Activated T-helper 1 cell treated with anti-CD3 and anti-CD28 coated beads, Interleukin-12 subunit alpha, Interleukin-12 subunit beta, Interleukin-2, Interleukin-4 antibody, amounts not matched to agents 30 ng/mL and 10 ng/mL and 1 ng/mL, durations not matched to agents 14 hours and 24 hours and 36 hours (primary cell): ENCODE measurements at regions not wholly inside any gene's neighbourhood (a gene's known extent, or its start where the extent isn't known, plus 50 kb on each side); places are given as distances from the start of the nearest gene placed in this dataset.

Source experiments
- DNase-seq: peaks from one replicate; pipeline ENCODE4 v3.0.0; 2021; ENCODE audit warnings: low spot score
- H3K27ac Mint-ChIP-seq: one replicate; pipeline ENCODE4 v1.8.0; 2021; ENCODE audit warnings: mild to moderate bottlenecking, mixed read lengths
- H3K27me3 Mint-ChIP-seq: one replicate; pipeline ENCODE4 v1.8.0; 2022; ENCODE audit warnings: mild to moderate bottlenecking, moderate library complexity, mixed read lengths; ENCODE audit not compliant: insufficient read depth
- H3K36me3 Mint-ChIP-seq: one replicate; pipeline ENCODE4 v1.8.0; 2021; ENCODE audit warnings: low read depth, mixed read lengths
- H3K4me1 Mint-ChIP-seq: one replicate; pipeline ENCODE4 v1.8.0; 2021; ENCODE audit warnings: low read depth, mixed read lengths
- H3K4me3 Mint-ChIP-seq: one replicate; pipeline ENCODE4 v1.8.0; 2021; ENCODE audit warnings: mild to moderate bottlenecking, moderate library complexity, mixed read lengths
- H3K9me3 Mint-ChIP-seq: one replicate; pipeline ENCODE4 v1.8.0; 2021; ENCODE audit warnings: mixed read lengths
- intact Hi-C: fragments of 100-400 bp; cut with micrococcal nuclease; formaldehyde crosslinking; loops from one replicate; pipeline ENCODE4 v1.15.1; 2024

GRCh38 chr4:34516524-34516923, 1727.8 kb downstream of the ARAP2 start:
- no peak for DNase-seq
- no peaks in the 10 kb centered on the region for H3K27me3 Mint-ChIP-seq
- no peak overlapping the region for H3K27ac Mint-ChIP-seq
- H3K4me1 Mint-ChIP-seq = no peaks in the 10 kb centered on the region
- H3K36me3 Mint-ChIP-seq = no peaks in the 10 kb centered on the region
- intact Hi-C loops = no loop called here
- peaks cover 11% of the 10 kb centered on the region for H3K9me3 Mint-ChIP-seq
- H3K4me3 Mint-ChIP-seq = no peak overlapping the region

- no peak for DNase-seq
- no peak overlapping the region for H3K4me3 Mint-ChIP-seq
- H3K27me3 Mint-ChIP-seq = no peaks in the 10 kb centered on the region
- no peaks in the 10 kb centered on the region for H3K4me1 Mint-ChIP-seq
- no peak overlapping the region for H3K27ac Mint-ChIP-seq
- intact Hi-C loops = no loop called here
- H3K36me3 Mint-ChIP-seq = no peaks in the 10 kb centered on the region
- H3K9me3 Mint-ChIP-seq = no peaks in the 10 kb centered on the region
Measured at GRCh38 chr4:34534916-34535315, 1709.4 kb downstream of the ARAP2 start.

- Mint-ChIP-seq H3K27me3 (no peaks in the 10 kb centered on the region), H3K27ac (no peak overlapping the region), H3K4me3 (no peak overlapping the region), H3K4me1 (no peaks in the 10 kb centered on the region), H3K36me3 (no peaks in the 10 kb centered on the region), H3K9me3 (peaks cover 3% of the 10 kb centered on the region)
- intact Hi-C loops = no loop called here
- no peak for DNase-seq
Measured at GRCh38 chr4:34566091-34566490, 1678.2 kb downstream of the ARAP2 start.

- no peaks in the 10 kb centered on the region for H3K27me3 Mint-ChIP-seq
- intact Hi-C loops = no loop called here
- H3K36me3 Mint-ChIP-seq = no peaks in the 10 kb centered on the region
- no peak overlapping the region for H3K27ac Mint-ChIP-seq
- H3K4me1 Mint-ChIP-seq = no peaks in the 10 kb centered on the region
- peaks cover 6% of the 10 kb centered on the region for H3K9me3 Mint-ChIP-seq
- DNase-seq = no peak
- H3K4me3 Mint-ChIP-seq = no peak overlapping the region
Measured at GRCh38 chr4:34572026-34572425, 1672.3 kb downstream of the ARAP2 start.

GRCh38 chr4:34615315-34615714, 1629.0 kb downstream of the ARAP2 start:
- no peak for DNase-seq
- Mint-ChIP-seq H3K36me3 (no peaks in the 10 kb centered on the region), H3K4me3 (no peak overlapping the region), H3K27ac (no peak overlapping the region), H3K9me3 (no peaks in the 10 kb centered on the region), H3K4me1 (no peaks in the 10 kb centered on the region), H3K27me3 (no peaks in the 10 kb centered on the region)
- intact Hi-C loops = no loop called here

GRCh38 chr4:34619531-34620162, 1624.7 kb downstream of the ARAP2 start:
- Mint-ChIP-seq H3K9me3 (peaks cover 3% of the 10 kb centered on the region), H3K4me1 (no peaks in the 10 kb centered on the region), H3K27ac (no peak overlapping the region), H3K27me3 (no peaks in the 10 kb centered on the region), H3K4me3 (no peak overlapping the region), H3K36me3 (no peaks in the 10 kb centered on the region)
- intact Hi-C loops = no loop called here
- no peak for DNase-seq

- H3K36me3 Mint-ChIP-seq = no peaks in the 10 kb centered on the region
- H3K4me1 Mint-ChIP-seq = no peaks in the 10 kb centered on the region
- H3K27ac Mint-ChIP-seq = no peak overlapping the region
- peaks cover 30% of the 10 kb centered on the region for H3K9me3 Mint-ChIP-seq
- no peak for DNase-seq
- no peak overlapping the region for H3K4me3 Mint-ChIP-seq
- intact Hi-C loops = no loop called here
- no peaks in the 10 kb centered on the region for H3K27me3 Mint-ChIP-seq
Measured at GRCh38 chr4:34628471-34628870, 1615.8 kb downstream of the ARAP2 start.

GRCh38 chr4:34629451-34629850, 1614.9 kb downstream of the ARAP2 start:
- intact Hi-C loops = no loop called here
- H3K36me3 Mint-ChIP-seq = no peaks in the 10 kb centered on the region
- no peaks in the 10 kb centered on the region for H3K27me3 Mint-ChIP-seq
- no peak overlapping the region for H3K27ac Mint-ChIP-seq
- H3K4me1 Mint-ChIP-seq = no peaks in the 10 kb centered on the region
- DNase-seq = no peak
- H3K9me3 Mint-ChIP-seq = peaks cover 30% of the 10 kb centered on the region
- H3K4me3 Mint-ChIP-seq = no peak overlapping the region

- H3K9me3 Mint-ChIP-seq = peaks cover 3% of the 10 kb centered on the region
- no peak overlapping the region for H3K27ac Mint-ChIP-seq
- no peak for DNase-seq
- H3K27me3 Mint-ChIP-seq = no peaks in the 10 kb centered on the region
- no peak overlapping the region for H3K4me3 Mint-ChIP-seq
- no peaks in the 10 kb centered on the region for H3K4me1 Mint-ChIP-seq
- H3K36me3 Mint-ChIP-seq = no peaks in the 10 kb centered on the region
- intact Hi-C loops = no loop called here
Measured at GRCh38 chr4:34633241-34633640, 1611.1 kb downstream of the ARAP2 start.

GRCh38 chr4:34636623-34637022, 1607.7 kb downstream of the ARAP2 start:
- H3K4me3 Mint-ChIP-seq = no peak overlapping the region
- H3K27me3 Mint-ChIP-seq = no peaks in the 10 kb centered on the region
- H3K4me1 Mint-ChIP-seq = no peaks in the 10 kb centered on the region
- no peaks in the 10 kb centered on the region for H3K36me3 Mint-ChIP-seq
- H3K27ac Mint-ChIP-seq = no peak overlapping the region
- intact Hi-C loops = no loop called here
- no peak for DNase-seq
- H3K9me3 Mint-ChIP-seq = peaks cover 7% of the 10 kb centered on the region

GRCh38 chr4:34643476-34643875, 1600.8 kb downstream of the ARAP2 start:
- intact Hi-C loops = no loop called here
- Mint-ChIP-seq H3K4me1 (no peaks in the 10 kb centered on the region), H3K4me3 (no peak overlapping the region), H3K36me3 (no peaks in the 10 kb centered on the region), H3K27ac (no peak overlapping the region), H3K9me3 (peaks cover 19% of the 10 kb centered on the region), H3K27me3 (no peaks in the 10 kb centered on the region)
- no peak for DNase-seq

- Mint-ChIP-seq H3K27ac (no peak overlapping the region), H3K27me3 (no peaks in the 10 kb centered on the region), H3K4me1 (no peaks in the 10 kb centered on the region), H3K9me3 (peaks cover 17% of the 10 kb centered on the region), H3K4me3 (no peak overlapping the region), H3K36me3 (no peaks in the 10 kb centered on the region)
- intact Hi-C loops = no loop called here
- DNase-seq = no peak
Measured at GRCh38 chr4:34644579-34645115, 1599.7 kb downstream of the ARAP2 start.

GRCh38 chr4:34649716-34650115, 1594.6 kb downstream of the ARAP2 start:
- Mint-ChIP-seq H3K27me3 (no peaks in the 10 kb centered on the region), H3K36me3 (no peaks in the 10 kb centered on the region), H3K9me3 (peaks cover 8% of the 10 kb centered on the region), H3K4me3 (no peak overlapping the region), H3K4me1 (no peaks in the 10 kb centered on the region), H3K27ac (no peak overlapping the region)
- intact Hi-C loops = no loop called here
- no peak for DNase-seq

- intact Hi-C loops = no loop called here
- no peak for DNase-seq
- Mint-ChIP-seq H3K9me3 (peaks cover 16% of the 10 kb centered on the region), H3K27me3 (no peaks in the 10 kb centered on the region), H3K4me3 (no peak overlapping the region), H3K4me1 (no peaks in the 10 kb centered on the region), H3K27ac (no peak overlapping the region), H3K36me3 (no peaks in the 10 kb centered on the region)
Measured at GRCh38 chr4:34664051-34664450, 1580.3 kb downstream of the ARAP2 start.
